IPS-NIHi7 (cell line): ENCODE measurements at regions not wholly inside any gene's neighbourhood (a gene's known extent, or its start where the extent isn't known, plus 50 kb on each side); places are given as distances from the start of the nearest gene placed in this dataset.
"Not testable (repeated sequence)": the region's sequence is repeated elsewhere in the genome, so short reads cannot be mapped to it uniquely, and the experiment has no call there.

Experiments
- DNase-seq: peaks from one replicate; pipeline ENCODE4 v3.0.0; 2012; ENCODE audit warnings: mixed read lengths; ENCODE audit errors: extremely low spot score

- DNase-seq: peak; percentile 64
Observed at GRCh38 chr14:22200977-22201605, 387.9 kb downstream of the DAD1 start.

GRCh38 chr14:22200131-22200530 is 388.9 kb downstream of the DAD1 start:
- DNase-seq: not testable (repeated sequence)

- DNase-seq: no peak
Observed at GRCh38 chr14:22194664-22195063, 394.4 kb downstream of the DAD1 start.

- no peak for DNase-seq
Observed at GRCh38 chr14:22190411-22191191, 398.4 kb downstream of the DAD1 start.

GRCh38 chr14:22189881-22190280 is 399.1 kb downstream of the DAD1 start:
- DNase-seq: no peak

- DNase-seq: no peak
Observed at GRCh38 chr14:22188318-22188717, 400.7 kb downstream of the DAD1 start.

- no peak for DNase-seq
Observed at GRCh38 chr14:22185789-22186188, 403.2 kb downstream of the DAD1 start.

- no peak for DNase-seq
Observed at GRCh38 chr14:22185191-22185590, 403.8 kb downstream of the DAD1 start.

- DNase-seq: no peak
Observed at GRCh38 chr14:22184830-22185168, 404.2 kb downstream of the DAD1 start.

GRCh38 chr14:22184157-22184829 is 404.7 kb downstream of the DAD1 start:
- DNase-seq: no peak

GRCh38 chr14:22180045-22180444 is 409.0 kb downstream of the DAD1 start:
- DNase-seq: peak; percentile 23

GRCh38 chr14:22179190-22179589 is 409.8 kb downstream of the DAD1 start:
- no peak for DNase-seq

GRCh38 chr14:22178333-22178839 is 410.6 kb downstream of the DAD1 start:
- DNase-seq: no peak

- DNase-seq: no peak
Observed at GRCh38 chr14:22177870-22178269, 411.2 kb downstream of the DAD1 start.

- DNase-seq: no peak
Observed at GRCh38 chr14:22176957-22177356, 412.1 kb downstream of the DAD1 start.

GRCh38 chr14:22175278-22175558 is 413.8 kb downstream of the DAD1 start:
- not testable (repeated sequence) for DNase-seq

- no peak for DNase-seq
Observed at GRCh38 chr14:22174412-22175277, 414.4 kb downstream of the DAD1 start.

GRCh38 chr14:22168092-22168955 is 420.7 kb downstream of the DAD1 start:
- DNase-seq: no peak

GRCh38 chr14:22164616-22165015 is 424.4 kb downstream of the DAD1 start:
- no peak for DNase-seq

- DNase-seq: no peak
Observed at GRCh38 chr14:22163051-22163450, 426.0 kb downstream of the DAD1 start.

- DNase-seq: no peak
Observed at GRCh38 chr14:22159957-22160356, 429.1 kb downstream of the DAD1 start.
